Fibroblast of skin of back (primary cell): ENCODE measurements at regions not wholly inside any gene's neighbourhood (a gene's known extent, or its start where the extent isn't known, plus 50 kb on each side); places are given as distances from the start of the nearest gene placed in this dataset.
"Not testable (repeated sequence)": the region's sequence is repeated elsewhere in the genome, so short reads cannot be mapped to it uniquely, and the experiment has no call there.

Experiments used
- DNase-seq: peaks from one replicate; pipeline ENCODE4 v3.0.0-alpha.2; 2013

- DNase-seq = no peak
These were observed 113.4 kb upstream of the MSX2 start for GRCh38 chr5:174610968-174611367.

- no peak for DNase-seq
These were observed 111.7 kb upstream of the MSX2 start for GRCh38 chr5:174612686-174613085.

- no peak for DNase-seq
These were observed 109.8 kb upstream of the MSX2 start for GRCh38 chr5:174614500-174615135.

GRCh38 chr5:174616036-174616435 lies 108.3 kb upstream of the MSX2 start:
- DNase-seq = no peak

- no peak for DNase-seq
These were observed 107.1 kb upstream of the MSX2 start for GRCh38 chr5:174617285-174617684.

- no peak for DNase-seq
These were observed 106.5 kb upstream of the MSX2 start for GRCh38 chr5:174617910-174618309.

- DNase-seq = no peak
These were observed 105.8 kb upstream of the MSX2 start for GRCh38 chr5:174618589-174618988.

GRCh38 chr5:174622067-174622466 lies 102.3 kb upstream of the MSX2 start:
- DNase-seq = no peak

GRCh38 chr5:174623018-174623417 lies 101.4 kb upstream of the MSX2 start:
- DNase-seq = no peak

- no peak for DNase-seq
These were observed 100.9 kb upstream of the MSX2 start for GRCh38 chr5:174623433-174624019.

- DNase-seq = no peak
These were observed 99.5 kb upstream of the MSX2 start for GRCh38 chr5:174624733-174625522.

- DNase-seq = no peak
These were observed 98.6 kb upstream of the MSX2 start for GRCh38 chr5:174625591-174626350.

GRCh38 chr5:174626369-174626920 lies 97.9 kb upstream of the MSX2 start:
- no peak for DNase-seq

- no peak for DNase-seq
These were observed 88.3 kb upstream of the MSX2 start for GRCh38 chr5:174636094-174636493.

GRCh38 chr5:174642816-174643405 lies 81.5 kb upstream of the MSX2 start:
- DNase-seq = no peak

- DNase-seq = no peak
These were observed 79.9 kb upstream of the MSX2 start for GRCh38 chr5:174644436-174644835.

GRCh38 chr5:174644923-174645322 lies 79.5 kb upstream of the MSX2 start:
- no peak for DNase-seq

GRCh38 chr5:174645677-174646076 lies 78.7 kb upstream of the MSX2 start:
- DNase-seq = no peak

- DNase-seq = not testable (repeated sequence)
These were observed 75.8 kb upstream of the MSX2 start for GRCh38 chr5:174648618-174649017.

- DNase-seq = no peak
These were observed 75.0 kb upstream of the MSX2 start for GRCh38 chr5:174649391-174649790.

- DNase-seq = no peak
These were observed 69.9 kb upstream of the MSX2 start for GRCh38 chr5:174654442-174654841.

GRCh38 chr5:174655351-174655750 lies 69.0 kb upstream of the MSX2 start:
- DNase-seq = no peak
